ENCODE measurements at regions not wholly inside any gene's neighbourhood (a gene's known extent, or its start where the extent isn't known, plus 50 kb on each side); places are given as distances from the start of the nearest gene placed in this dataset.

- TF ChIP-seq POLR2A (IDR thresholded peaks at IDR 0.05) (no peak), CTCF (IDR thresholded peaks at IDR 0.05) (no peak)
Observed at GRCh38 chr7:66467887-66468286, 160.8 kb upstream of the KCTD7 start.
